GM12801 (cell line): ENCODE measurements at regions not wholly inside any gene's neighbourhood (a gene's known extent, or its start where the extent isn't known, plus 50 kb on each side); places are given as distances from the start of the nearest gene placed in this dataset.

ENCODE experiments used
- CTCF ChIP-seq: IDR thresholded peaks from one replicate; pipeline ENCODE4 v1.5.1; 2011; ENCODE audit warnings: control low read depth; ENCODE audit not compliant: insufficient read length; ENCODE audit errors: extremely low read depth

- no peak for TF ChIP-seq CTCF
Observed at GRCh38 chr2:18153741-18154140, 275.3 kb downstream of the KCNS3 start.

GRCh38 chr2:18151237-18151636 is 272.8 kb downstream of the KCNS3 start:
- no peak for TF ChIP-seq CTCF

- TF ChIP-seq CTCF: no peak
Observed at GRCh38 chr2:18149660-18150246, 271.3 kb downstream of the KCNS3 start.

GRCh38 chr2:18136881-18137475 is 258.5 kb downstream of the KCNS3 start:
- no peak for TF ChIP-seq CTCF

- TF ChIP-seq CTCF: no peak
Observed at GRCh38 chr2:18133310-18133709, 254.8 kb downstream of the KCNS3 start.

- no peak for TF ChIP-seq CTCF
Observed at GRCh38 chr2:18132697-18133096, 254.2 kb downstream of the KCNS3 start.

GRCh38 chr2:18131761-18132160 is 253.3 kb downstream of the KCNS3 start:
- TF ChIP-seq CTCF: no peak
